ENCODE measurements at regions not wholly inside any gene's neighbourhood (a gene's known extent, or its start where the extent isn't known, plus 50 kb on each side); places are given as distances from the start of the nearest gene placed in this dataset.

DNA sequence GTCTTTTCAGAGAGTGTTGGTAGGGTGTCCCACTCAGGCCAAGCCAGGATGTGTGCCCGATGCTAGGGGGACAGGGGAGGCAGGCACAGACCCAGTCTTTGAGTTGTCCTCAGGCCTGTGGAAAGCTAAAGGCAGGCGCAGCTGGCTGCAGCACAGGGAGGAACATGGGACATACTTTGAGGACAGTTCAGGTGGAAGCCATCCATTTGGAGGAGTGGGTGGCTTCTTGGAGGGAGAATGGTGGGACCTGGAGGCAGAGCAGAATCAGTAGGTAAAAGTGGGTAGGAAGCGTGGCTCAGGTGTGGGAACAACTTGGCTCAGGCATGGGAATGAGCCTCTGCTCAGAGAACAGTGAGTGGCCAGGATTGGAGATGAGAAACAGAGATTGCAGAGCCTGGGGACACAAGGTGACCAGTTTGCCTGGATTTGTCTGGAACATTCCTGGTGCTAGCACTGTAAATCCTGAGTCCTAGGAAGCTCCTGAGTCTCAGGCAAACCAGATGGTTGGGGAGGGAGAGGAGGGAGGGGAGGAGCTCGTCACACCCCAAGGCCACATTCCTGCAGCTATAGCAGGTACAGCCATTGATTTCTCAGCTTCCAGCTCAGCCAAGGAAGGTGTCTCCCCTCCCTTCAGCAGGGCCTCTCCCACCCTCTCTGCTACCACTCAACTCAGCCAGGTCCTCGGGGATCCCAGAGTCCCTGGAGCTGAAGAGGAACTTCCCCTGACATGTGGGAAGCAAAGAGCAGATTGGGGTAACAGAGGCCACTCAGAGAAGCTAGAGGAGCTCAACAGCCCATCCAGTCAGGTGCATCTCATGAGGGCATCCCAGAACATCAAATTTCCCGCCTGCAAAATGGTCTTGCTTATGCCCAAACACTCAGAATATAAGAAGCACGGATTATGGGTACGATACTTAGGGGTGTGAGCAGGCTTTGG lies 65.2 kb upstream of the TINAGL1 start:
- Histone ChIP-seq H3K27me3 (ENCODE audit: control insufficient read depth in 3 of 3, insufficient read depth in 3 of 3, low read length in 2 of 3) (no peaks in the 10 kb centered on the region), H3K36me3 (ENCODE audit: control insufficient read depth in 4 of 4, insufficient read depth in 4 of 4, low read length in 4 of 4) (no peaks in the 10 kb centered on the region), H3K4me3 (no peak overlapping the region), H3K9me3 (ENCODE audit: control insufficient read depth in 4 of 4, insufficient read depth in 3 of 4, low read length in 3 of 4) (peaks cover 0 to 5% (median 0%) of the 10 kb centered on the region in 4 donors), H3K9ac (ENCODE audit: insufficient read depth in 1 of 2, low read length in 2 of 2) (no peak overlapping the region), H3K27ac (ENCODE audit: low read depth in 1 of 2, low read length in 1 of 2) (no peak overlapping the region), H3K4me1 (ENCODE audit: control insufficient read depth in 5 of 5, insufficient read depth in 5 of 5, low read length in 5 of 5) (peaks cover 0 to 8% (median 2%) of the 10 kb centered on the region in 5 donors)
- no peak for ATAC-seq (ENCODE audit: insufficient read depth, low FRiP score)
- TF ChIP-seq, protein P1, sequence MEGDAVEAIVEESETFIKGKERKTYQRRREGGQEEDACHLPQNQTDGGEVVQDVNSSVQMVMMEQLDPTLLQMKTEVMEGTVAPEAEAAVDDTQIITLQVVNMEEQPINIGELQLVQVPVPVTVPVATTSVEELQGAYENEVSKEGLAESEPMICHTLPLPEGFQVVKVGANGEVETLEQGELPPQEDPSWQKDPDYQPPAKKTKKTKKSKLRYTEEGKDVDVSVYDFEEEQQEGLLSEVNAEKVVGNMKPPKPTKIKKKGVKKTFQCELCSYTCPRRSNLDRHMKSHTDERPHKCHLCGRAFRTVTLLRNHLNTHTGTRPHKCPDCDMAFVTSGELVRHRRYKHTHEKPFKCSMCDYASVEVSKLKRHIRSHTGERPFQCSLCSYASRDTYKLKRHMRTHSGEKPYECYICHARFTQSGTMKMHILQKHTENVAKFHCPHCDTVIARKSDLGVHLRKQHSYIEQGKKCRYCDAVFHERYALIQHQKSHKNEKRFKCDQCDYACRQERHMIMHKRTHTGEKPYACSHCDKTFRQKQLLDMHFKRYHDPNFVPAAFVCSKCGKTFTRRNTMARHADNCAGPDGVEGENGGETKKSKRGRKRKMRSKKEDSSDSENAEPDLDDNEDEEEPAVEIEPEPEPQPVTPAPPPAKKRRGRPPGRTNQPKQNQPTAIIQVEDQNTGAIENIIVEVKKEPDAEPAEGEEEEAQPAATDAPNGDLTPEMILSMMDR (IDR thresholded peaks at IDR 0.05; ENCODE audit: control extremely low read depth, extremely low read depth): no peak
- 80 to 82% methylated on average over 8 of the region's 8 CpGs for WGBS, 2 donors
- no peak for DNase-seq

DNA sequence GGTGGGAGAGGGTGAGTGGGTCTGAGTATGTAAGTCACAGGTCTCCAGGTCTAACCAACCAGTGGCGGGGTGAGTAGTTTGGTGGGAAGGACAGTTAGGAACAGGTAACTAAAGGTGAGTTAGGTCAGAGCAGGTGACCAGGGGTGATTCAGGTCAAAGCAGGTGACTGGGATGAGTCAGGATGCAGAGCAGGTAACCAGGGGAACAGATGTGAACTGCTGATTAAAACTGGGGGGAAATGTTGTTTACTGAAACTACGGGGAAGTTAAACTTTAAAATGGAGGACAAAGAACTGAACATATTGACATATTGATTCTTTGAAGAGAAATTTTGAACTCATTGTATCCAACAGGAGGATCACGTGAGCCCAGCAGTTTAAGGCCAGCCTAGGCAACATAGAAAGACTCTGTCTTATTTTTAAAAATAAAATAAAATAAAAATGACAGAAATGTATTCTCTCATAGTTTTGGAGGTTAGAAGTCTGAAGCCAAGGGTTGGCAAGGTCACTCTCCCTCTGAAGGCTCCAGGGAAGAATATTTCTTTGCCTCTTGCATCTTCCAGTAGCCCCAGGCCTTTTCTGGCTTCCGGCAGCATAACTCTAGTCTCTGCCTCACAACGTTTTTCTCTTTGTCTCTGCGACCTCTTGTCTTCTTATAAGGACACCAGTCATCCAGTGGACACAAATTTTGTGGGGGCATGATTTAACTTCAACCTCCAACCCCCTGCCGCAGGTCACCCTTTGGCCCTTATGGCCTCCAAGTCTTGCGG lies 64.3 kb upstream of the TINAGL1 start:
- Histone ChIP-seq H3K4me1 (ENCODE audit: control insufficient read depth in 5 of 5, insufficient read depth in 5 of 5, low read length in 5 of 5) (peaks cover 0 to 8% (median 2%) of the 10 kb centered on the region in 5 donors), H3K36me3 (ENCODE audit: control insufficient read depth in 4 of 4, insufficient read depth in 4 of 4, low read length in 4 of 4) (no peaks in the 10 kb centered on the region), H3K27ac (ENCODE audit: low read depth in 1 of 2, low read length in 1 of 2) (no peak overlapping the region), H3K27me3 (ENCODE audit: control insufficient read depth in 3 of 3, insufficient read depth in 3 of 3, low read length in 2 of 3) (no peaks in the 10 kb centered on the region), H3K9ac (ENCODE audit: insufficient read depth in 1 of 2, low read length in 2 of 2) (no peak overlapping the region), H3K9me3 (ENCODE audit: control insufficient read depth in 4 of 4, insufficient read depth in 3 of 4, low read length in 3 of 4) (peaks cover 0 to 5% (median 0%) of the 10 kb centered on the region in 4 donors), H3K4me3 (no peak overlapping the region)
- WGBS, 2 donors: 60 to 67% methylated on average over 8 of the region's 8 CpGs
- DNase-seq: no peak
- TF ChIP-seq, protein P1 (IDR thresholded peaks at IDR 0.05; ENCODE audit: control extremely low read depth, extremely low read depth): no peak
- ATAC-seq (ENCODE audit: insufficient read depth, low FRiP score): no peak

DNA sequence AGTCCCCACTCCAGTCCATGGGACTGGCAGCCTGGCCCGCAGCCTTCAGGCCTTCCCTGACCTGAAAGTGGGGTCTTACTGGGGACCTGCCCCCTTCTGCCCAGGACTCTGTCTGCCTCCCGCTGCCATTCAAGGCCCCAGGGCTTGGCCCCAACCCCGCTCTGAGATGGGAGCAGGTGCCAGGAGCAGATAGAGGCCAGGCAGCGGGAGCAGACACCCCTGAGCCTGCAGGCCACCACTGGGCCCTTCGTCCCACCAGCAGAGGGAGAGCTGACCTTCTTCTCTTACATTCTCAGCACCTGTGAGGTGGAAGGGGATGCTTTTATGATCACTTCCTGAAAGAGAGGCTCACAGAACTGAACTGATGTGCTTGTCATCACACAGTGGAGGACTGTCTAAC lies 62.2 kb upstream of the TINAGL1 start:
- WGBS, 2 donors: 95 to 100% methylated on average over 5 of the region's 5 CpGs
- ATAC-seq (ENCODE audit: insufficient read depth, low FRiP score): no peak
- TF ChIP-seq, protein P1 (IDR thresholded peaks at IDR 0.05; ENCODE audit: control extremely low read depth, extremely low read depth): no peak
- Histone ChIP-seq H3K27me3 (ENCODE audit: control insufficient read depth in 3 of 3, insufficient read depth in 3 of 3, low read length in 2 of 3) (no peaks in the 10 kb centered on the region), H3K4me3 (no peak overlapping the region), H3K4me1 (ENCODE audit: control insufficient read depth in 5 of 5, insufficient read depth in 5 of 5, low read length in 5 of 5) (peaks cover 0 to 8% (median 2%) of the 10 kb centered on the region in 5 donors), H3K36me3 (ENCODE audit: control insufficient read depth in 4 of 4, insufficient read depth in 4 of 4, low read length in 4 of 4) (no peaks in the 10 kb centered on the region), H3K9me3 (ENCODE audit: control insufficient read depth in 4 of 4, insufficient read depth in 3 of 4, low read length in 3 of 4) (peaks cover 0 to 5% (median 0%) of the 10 kb centered on the region in 4 donors), H3K27ac (ENCODE audit: low read depth in 1 of 2, low read length in 1 of 2) (no peak overlapping the region), H3K9ac (ENCODE audit: insufficient read depth in 1 of 2, low read length in 2 of 2) (no peak overlapping the region)
- DNase-seq: no peak

Measured in lung (tissue), 11 donors.